Globus pallidus (tissue), 1 donor: ENCODE measurements at regions not wholly inside any gene's neighbourhood (a gene's known extent, or its start where the extent isn't known, plus 50 kb on each side); places are given as distances from the start of the nearest gene placed in this dataset.

Experiments used
- DNase-seq: peaks from one replicate; pipeline ENCODE4 v3.0.0-alpha.2; 2015; ENCODE audit warnings: low spot score

DNA sequence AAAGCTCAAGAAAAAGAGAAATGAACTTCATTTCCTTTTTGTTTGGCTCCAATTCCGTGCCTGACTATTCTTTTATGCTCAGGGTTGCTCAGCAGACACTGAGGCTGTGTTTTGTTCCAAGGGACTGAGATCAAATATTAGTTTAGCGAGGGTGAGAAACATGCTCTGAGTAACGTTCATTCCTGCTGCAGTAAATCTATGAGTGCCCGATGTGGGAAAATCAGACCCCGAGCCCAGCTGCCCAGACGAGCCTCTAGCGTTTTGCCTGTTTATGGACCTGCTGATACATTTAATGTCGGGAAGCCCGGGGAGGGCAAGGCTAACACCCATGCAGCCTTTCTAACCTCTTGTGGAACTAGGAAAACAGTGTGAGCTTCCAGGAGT is 119.2 kb downstream of the VAPA start:
- DNase-seq = no peak

DNA sequence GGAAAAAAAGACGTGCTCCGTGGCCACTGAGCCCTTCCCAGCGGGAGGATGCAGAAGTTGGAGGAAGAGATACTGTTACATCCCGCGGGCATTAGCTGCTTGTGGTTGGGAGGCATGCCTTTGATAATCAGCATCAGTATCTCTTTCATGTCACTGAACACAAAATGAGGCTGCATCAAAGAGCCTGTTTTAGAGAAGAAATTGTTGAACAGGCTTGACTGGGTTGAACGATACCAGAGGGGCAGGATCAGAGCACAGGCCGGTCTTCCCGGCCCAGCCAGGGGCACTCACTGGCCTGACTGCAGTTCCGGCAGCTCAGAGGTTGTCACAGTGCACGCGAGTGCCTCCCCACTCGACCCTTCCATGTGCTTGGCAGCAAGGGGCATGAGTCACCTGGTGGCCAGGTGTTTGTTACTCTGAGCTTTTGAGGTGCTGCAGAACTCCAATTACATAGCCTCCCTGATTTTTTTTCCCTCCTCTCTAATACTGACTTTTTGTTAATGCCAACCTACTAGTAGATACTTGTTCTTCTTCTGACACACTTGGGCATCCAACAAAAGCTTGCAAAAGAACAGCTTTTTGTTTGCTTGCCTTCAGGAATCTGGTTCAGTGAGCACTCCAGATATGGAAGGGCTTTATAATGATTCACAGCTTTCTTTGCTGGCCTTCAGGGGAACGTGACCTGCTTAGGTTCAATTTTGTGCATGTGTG is 121.6 kb downstream of the VAPA start:
- DNase-seq = no peak

DNA sequence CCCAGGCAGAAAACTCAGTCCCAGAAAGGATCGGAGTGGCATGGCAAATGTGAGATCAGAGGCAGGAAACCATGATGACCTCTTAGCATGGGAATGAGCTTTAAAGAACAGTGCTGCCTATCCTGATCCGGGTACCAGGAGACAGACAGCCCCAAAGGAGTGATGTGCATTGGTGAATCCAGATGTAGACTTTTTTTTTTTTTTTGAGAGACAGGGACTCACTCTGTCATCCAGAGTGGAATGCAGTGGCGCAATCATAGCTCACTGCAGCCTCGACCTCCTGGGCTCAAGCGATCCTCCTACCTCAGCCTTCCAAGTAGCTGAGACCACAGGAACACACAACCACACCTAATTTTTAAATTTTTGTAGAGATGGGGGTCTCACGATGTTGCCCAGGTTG is 122.7 kb downstream of the VAPA start:
- no peak for DNase-seq

DNA sequence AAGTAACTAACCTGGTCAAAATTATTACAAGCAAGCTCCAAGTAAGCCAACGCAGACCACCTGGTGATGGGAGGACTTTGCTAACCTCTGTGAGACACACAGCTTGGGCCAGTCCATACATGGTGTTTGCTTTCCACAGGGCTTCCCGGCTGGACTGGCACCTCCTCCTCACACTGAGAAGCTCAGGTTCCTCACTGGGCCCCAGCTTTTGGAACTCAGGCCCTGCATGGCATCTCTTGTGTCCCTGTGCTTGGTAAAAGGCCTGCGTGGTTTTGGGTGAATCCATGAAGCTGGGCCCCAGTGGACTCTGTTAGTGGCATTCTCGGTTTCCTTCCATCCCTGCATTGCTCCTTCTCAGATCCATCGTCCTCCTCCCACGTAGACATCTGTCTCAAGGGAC is 123.4 kb downstream of the VAPA start:
- DNase-seq = no peak

DNA sequence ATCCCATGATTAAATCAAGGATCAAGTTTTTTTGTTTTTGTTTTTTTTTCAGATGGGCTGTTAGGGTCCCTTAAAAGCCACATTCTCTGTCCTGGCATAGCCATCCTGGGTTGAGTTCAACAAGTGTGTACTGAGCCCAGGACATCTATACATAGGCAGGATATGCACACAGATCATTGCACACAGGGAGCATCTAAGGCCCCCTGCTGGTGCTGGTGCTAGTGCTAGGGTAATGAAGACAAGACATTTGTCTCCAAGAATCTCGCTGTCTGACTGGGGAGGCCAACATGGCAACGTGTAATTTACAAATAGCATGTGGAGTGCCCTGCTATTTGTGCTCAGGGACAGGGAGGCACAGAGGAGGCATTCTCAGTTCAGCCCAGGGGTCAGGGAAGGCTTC is 124.5 kb downstream of the VAPA start:
- DNase-seq = no peak

DNA sequence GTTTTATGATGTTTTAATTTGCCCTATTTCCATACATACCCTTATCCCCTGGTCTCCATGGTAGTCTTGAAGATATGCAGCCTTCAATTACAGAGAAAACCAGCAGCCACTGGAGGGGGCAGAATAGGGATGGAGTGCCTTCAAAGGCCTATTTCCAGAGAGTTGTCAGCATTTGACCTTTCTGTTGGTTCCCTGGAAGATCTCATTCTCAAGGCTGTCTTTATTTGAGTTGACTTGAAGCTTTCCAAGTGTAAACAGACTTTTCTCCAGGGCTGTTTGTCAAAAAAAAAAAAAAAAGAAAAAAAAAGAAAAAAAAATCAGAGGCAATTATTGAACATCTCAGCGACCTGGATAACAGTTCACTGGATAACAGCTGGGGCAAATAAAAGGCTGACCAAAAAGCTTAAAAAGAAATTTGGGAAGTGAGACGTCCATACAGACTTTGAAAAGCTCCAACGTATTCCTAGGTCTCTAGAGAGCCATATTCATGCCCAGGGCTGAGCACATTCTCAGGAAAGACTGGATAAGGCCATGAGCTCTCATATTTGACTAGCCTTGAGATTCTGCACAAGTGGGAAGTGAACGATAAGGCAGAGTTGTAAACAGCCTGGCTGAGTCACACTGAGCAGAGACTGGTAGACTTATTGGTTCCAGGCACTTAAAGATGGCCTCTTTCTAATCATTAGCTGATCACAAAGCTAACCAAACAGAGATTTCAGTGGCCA is 126.6 kb downstream of the VAPA start:
- DNase-seq = no peak

DNA sequence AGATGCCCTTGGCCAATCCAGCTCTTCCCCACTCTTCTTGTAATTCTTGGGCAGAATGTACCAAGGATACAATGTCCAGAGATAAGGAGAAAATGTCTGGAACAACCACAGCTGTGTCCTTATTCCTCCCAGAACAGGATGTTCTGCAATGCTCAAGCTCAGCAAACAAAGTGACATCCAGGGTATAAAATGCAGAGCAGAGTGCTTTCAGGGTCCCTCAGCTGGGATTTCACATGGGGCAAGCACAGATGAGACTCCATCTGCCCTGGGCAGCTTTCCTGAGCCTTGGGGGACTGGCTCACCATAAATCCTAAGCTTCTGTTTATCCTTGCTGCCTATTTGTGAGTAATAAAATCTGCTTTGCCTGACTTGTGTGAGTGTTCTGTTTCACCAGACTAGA is 127.4 kb downstream of the VAPA start:
- DNase-seq = no peak

DNA sequence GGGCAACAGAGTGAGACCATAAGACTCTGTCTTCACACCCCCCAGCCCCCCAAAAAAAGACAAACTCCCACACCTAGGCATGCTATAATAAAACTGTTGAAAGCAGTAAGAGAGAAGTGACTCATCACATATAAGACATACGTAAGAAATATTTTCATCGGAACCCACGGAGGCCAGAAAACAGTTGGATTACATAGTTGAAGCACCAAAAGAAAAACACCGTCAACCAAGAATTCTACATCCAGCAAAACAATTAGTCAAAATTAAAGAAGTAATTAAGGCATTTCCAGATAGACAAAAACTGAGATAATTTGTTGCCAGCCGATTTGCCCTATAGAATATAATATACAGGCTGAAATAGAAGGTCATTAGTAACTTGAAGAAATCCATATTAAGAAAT is 128.7 kb downstream of the VAPA start:
- DNase-seq = no peak

DNA sequence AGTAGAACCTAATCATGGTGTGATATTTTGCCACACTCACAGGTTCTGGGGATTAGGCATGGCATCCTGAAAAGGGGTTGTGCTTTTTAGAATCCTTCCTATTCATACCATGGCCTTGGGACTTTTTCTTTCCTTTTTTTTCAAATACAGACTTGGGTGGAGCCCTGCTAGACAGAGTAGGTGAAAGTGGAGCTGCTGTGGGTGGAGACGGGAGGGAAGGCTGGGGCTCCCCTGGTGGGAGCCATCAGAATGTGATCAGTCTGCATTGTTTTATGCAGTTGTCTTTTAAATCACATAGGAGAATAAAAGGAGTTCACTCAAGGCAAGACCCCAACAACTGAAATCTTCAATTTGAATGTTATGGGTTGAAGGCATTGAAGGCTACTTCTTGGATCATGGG is 130.2 kb downstream of the VAPA start:
- DNase-seq = no peak

DNA sequence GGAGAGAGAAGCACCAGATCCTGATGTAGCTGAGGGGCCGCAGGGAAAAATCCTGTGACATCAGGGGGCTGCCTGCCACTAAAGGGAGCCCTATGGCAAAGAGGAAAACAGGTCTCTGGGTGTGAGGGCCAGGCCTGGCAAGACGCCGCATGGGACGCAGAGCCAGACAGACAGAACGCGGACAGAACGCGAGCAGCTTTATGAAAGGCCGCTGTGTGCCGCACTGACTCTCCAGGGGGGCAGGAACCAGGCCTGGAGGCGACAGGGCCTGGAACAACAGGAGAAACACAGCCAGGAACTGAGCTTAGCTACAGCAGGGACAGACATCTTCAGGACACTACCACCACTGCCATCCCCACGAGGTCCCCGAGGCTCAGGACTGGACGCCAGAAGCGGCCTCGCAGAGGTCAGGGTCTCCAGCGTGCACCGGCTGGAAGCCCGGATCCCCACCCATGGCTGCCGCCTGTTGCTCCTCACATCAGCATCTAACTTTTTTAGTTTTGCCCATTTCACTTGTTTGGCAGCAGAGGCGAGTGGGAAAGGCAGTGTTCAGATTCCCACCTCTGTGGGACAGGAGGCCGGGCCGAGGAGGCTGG is 131.6 kb downstream of the VAPA start:
- peak; percentile 76 for DNase-seq

DNA sequence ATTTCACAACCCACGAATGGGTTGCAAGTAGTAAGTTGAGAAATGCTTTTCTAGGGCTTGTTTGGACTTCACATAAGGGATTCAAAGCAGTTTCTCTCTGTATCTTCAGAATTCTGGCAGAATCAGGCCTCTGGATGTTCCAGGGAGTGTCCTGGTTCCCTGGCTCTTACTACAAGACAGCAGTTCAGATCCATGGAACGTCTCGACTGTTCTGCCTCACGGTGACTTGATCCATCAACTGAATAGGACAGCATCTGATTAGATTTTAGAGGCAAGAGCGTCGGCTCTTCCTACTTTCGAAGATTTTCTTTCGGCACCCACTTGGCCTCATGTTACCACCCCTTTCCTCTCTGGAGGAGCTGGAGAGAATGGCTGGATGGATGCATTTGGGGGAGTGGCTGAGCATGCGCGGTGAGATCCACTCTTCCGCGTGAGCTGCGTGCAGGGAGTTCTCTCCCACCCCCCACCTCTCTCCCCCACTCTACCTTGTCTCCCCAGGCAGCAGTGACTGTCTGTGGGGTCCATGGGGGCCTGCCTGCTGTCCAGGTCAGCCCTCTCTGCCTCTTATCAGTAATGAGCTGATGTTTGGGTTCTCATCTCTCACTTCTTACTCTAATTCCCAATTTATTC is 132.5 kb downstream of the VAPA start:
- DNase-seq = no peak

DNA sequence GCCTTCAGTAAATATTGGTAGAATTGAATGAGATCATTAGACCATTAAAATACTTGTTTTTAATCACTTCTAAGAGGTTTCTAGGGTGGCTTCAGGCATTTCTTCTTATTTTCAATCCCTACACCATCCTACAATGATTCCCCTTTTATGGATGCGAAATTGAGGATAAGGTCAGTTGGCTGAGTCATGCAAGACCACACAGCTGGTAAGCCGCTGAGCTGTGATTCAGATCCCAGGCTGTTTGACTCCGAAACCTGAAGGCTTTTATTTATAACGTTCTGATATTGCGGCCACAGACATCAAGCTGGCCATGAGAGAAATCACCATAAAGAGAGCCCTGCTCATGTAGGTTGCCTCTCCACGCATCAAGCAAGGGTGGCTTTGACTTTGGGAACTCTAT is 133.4 kb downstream of the VAPA start:
- DNase-seq = no peak

DNA sequence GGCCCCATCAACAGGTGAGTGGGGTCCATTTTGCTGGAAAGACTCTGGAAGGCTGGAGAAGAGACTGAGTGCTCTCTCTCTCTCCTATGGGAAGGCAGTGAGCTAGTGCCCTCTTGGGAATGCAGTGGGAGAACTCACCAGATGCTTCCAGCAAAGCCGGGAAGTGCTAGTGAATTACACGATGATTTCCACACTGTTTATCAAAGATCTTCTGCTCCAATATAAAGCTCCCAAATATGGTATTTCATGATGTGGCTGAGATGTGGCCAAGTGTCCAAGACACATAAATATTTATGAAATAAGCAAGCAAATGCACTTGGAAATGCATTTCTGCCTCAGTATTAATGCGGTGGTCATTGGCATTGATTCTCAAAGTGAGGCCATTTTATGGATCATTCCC is 135.9 kb downstream of the VAPA start:
- no peak for DNase-seq

DNA sequence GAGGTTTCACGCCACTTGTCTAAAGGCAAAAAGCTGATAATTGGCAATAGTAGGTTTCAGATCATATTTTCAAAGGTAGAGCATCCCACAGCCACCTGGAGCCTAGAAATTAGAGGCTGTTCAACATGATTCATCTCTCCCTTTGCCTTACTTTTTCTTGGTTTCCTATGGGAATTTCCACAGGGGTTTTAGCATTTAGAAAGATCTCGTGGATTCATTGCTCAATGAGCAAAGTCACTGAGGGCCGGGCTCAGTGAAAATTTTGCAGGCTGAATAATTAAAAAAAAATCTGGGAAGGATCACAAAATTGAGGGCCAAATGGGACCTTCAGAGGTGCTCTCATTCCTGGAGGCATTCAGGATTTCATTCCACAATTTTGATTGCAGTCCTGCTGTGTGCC is 137.1 kb downstream of the VAPA start:
- no peak for DNase-seq

DNA sequence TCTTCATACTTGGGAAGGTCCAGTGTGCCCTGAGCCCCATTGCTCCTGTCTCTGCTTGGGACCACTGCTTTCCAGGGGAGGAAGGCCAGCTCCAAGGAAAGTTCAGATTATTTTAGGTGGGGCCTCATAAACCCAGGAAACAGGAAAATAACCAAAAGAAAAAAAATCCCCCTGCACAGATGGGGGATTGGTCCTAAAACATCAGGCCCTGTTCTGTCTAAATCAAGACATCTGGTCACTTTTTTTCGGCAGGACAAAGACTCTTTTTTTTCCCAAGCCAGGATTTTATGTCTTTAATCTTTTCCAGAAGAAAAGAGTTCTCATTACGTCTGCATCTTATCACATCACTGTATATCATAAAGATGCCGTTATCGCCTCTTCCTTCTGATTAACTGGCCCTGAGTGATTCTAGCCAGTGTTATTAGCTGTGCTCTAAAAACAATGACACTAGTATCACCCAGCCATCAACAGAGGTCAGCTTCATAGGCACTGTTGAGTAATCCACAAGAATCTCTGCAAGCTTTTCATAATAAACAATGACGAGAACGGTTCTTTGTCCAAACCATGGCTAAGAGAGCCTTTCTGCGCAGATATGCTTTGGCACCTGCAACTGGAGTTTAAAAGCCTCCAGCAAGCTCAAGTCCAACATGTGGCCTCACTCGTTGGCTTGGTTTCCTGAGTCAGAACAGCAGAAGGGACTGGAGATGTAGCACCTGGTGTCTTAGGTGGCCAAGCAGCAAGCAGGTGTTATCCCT is 138.2 kb downstream of the VAPA start:
- peak; percentile 96 for DNase-seq

DNA sequence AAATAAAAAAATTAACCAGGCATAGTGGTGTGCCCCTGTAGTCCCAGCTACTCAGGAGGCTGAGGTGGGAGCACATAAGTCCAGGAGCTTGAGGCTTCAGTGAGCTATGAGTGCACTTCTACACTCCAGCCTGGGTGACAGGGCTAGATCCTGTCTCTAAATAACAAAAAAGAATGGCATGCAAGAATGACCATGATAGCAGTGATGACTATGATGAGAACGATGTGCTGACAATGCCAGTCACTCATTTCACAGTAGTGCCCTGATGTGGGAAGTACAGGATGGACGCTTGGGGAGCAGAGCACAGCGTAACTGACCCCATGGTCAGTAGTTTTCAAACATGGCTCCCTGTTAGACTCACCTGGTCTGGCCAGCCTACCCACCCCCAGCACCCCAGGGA is 139.1 kb downstream of the VAPA start:
- DNase-seq = no peak

DNA sequence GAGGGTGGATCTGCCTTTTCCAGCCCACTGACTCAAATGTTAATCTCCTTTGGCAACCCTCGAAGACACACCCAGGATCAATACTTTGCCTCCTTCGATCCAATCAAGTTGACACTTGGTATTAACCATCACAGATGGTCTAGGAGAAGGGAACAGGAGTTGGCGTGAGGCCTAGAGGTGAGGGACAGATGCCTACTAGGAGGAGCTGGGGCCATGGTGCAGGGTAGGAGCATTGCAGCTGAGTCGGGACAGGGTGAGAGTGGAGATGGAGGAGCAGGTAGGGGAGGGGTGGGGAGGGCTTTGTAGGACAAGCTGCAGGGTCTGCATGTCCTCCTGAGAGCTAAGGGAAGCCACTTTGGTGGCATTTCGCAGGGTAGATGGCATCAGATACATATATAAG is 140.0 kb downstream of the VAPA start:
- DNase-seq = no peak

DNA sequence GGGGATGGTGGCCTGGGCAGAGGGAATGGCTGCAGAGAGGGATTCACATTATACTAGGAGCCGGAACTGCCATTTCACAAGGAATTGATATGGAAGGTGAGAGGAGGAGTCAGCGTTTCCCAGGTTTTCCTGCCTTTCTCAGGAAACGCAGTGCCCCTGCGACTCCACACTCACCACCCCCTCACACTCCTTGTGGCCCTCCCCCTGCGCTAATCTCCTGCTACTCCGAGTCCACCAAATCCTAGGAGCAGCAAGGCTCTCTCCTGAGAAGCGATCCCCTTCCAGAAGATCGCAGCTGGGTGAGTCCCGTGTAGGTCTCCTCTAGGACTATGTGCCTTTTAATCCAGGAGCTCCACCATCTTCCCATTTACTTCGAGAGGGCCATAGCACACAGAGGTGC is 140.6 kb downstream of the VAPA start:
- no peak for DNase-seq

DNA sequence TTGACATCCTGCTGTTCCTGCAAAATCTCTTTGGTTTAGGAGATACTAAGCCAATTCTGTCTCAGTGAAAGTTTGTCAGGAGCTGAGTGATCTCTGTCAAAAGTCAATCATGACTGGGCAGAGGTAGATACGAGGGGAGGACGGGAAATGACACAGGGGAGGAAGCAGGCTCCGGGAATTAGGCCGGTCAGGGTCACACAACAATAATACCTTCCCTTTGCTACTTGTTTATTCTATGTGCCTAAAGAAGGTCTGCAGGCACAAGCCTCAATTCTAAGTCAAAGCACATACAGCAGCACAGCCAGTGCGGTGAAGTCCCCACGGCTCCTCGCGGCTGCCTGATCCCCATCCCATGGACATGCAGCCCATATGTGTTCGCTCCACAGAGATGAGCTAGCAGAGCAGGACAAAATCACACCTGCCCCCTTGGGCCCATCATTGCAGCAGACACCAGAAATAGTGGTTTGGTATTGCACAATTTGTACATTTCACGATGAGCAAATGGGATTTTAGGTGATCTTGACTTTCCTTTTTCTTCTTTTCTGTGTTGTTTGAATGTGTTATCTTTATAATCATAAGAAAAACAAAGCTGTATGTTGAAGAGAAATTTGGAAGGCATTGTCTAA is 141.4 kb downstream of the VAPA start:
- DNase-seq = no peak

DNA sequence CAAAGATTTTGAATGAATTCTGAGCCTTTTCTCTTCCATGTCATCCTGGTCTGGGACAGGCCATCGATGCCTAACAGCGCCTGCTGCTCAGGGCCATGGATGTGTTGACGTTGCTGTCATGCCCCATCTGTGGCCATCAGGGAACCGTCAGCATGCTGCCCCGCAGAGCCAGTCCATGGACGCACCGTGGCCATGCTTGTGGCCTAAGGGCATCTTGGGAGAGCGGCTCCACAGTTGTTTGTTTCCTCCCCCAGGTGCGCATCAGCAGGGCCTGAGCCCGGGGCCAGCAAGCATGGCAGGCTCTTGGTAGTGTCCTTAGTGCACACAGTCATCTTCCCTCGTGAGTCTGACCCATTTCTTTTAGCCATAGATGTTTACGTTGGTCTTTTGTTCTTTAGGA is 142.7 kb downstream of the VAPA start:
- DNase-seq = no peak

DNA sequence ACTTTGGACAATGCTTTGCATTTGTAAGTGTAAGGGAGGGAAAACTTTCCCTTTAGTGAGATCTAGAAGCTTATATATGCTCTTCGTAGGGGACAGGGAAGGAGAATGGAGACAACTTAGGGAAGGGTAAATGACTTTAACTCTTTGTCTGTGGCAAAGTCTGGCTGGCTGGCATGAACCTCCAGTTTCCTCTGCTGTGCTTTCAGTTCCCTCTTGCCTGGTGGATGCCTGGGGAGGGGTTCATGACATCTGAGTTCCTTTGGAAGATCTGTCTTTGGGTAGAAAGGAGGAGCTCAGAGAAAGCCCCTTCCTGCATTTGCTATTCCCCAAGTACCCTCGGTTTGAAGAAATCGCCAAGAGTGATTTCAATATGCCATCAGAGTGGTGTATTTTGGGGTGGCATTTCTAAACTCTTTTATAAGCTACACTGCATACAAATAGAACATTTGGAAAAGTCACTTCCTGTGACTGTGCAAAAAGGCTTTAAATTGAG is 143.6 kb downstream of the VAPA start:
- peak; percentile 47 for DNase-seq
